Right lobe of liver (tissue), 6 donors: ENCODE measurements at regions not wholly inside any gene's neighbourhood (a gene's known extent, or its start where the extent isn't known, plus 50 kb on each side); places are given as distances from the start of the nearest gene placed in this dataset.
"Not testable (repeated sequence)": the region's sequence is repeated elsewhere in the genome, so short reads cannot be mapped to it uniquely, and the experiment has no call there.

Source experiments
- ATAC-seq, 4 donors: fragments of 200-7000 bp; cut with Tn5 transposase; one replicate each; pipeline ENCODE4 v1.9.1; 2020; ENCODE audit warnings: mild to moderate bottlenecking in 4 of 4, moderate library complexity in 4 of 4
- DNase-seq, 3 donors: peaks; one replicate each; pipeline ENCODE4 v3.0.0-alpha.2; 2020
- H3K27ac ChIP-seq, 3 donors: fragments of 200-600 bp; one replicate each; pipeline ENCODE4 v1.8.0; 2022
- H3K27me3 ChIP-seq, 2 donors: fragments of 200-600 bp; one replicate each; pipeline ENCODE4 v1.8.0; 2022
- H3K36me3 ChIP-seq, 4 donors: fragments of 200-600 bp; sonication (generic) in 1 of 4; one replicate each; pipeline versions ENCODE4 v1.5.1 to v1.8.0; 2017 to 2022; ENCODE audit warnings: control low read depth in 1 of 4
- H3K4me1 ChIP-seq, 4 donors: fragments of 200-600 bp; sonication (generic) in 1 of 4; one replicate each; pipeline versions ENCODE4 v1.5.1 to v1.8.0; 2017 to 2022; ENCODE audit warnings: control low read depth in 1 of 4
- H3K4me3 ChIP-seq, 3 donors: fragments of 200-600 bp; one replicate each; pipeline ENCODE4 v1.8.0; 2022
- H3K9me3 ChIP-seq, 4 donors: fragments of 200-600 bp; sonication (generic) in 1 of 4; one replicate each; pipeline versions ENCODE4 v1.5.1 to v1.8.0; 2017 to 2022; ENCODE audit warnings: control low read depth in 1 of 4
- CTCF ChIP-seq, 4 donors: fragments of 200-600 bp in 3 of 4; fragments of 450-650 bp in 1 of 4; IDR thresholded peaks; one replicate each; pipeline versions ENCODE4 v1.5.1 to v1.8.0; 2016 to 2022; ENCODE audit warnings: antibody characterized with exemption in 4 of 4, mild to moderate bottlenecking in 2 of 4
- POLR2A ChIP-seq: fragments of 450-650 bp; IDR thresholded peaks from one replicate; pipeline ENCODE4 v1.6.1; 2017; ENCODE audit warnings: antibody characterized with exemption, mild to moderate bottlenecking
- WGBS: methylation state at CpG from one replicate; pipeline ENCODE4 v1.1.6; 2018; ENCODE audit warnings: low coverage, low lambda C conversion rate; ENCODE audit not compliant: insufficient coverage; ENCODE audit errors: missing lambda C conversion rate; 5-methylcytosine and 5-hydroxymethylcytosine counted together
- intact Hi-C, 2 donors: fragments of 100-400 bp; cut with DNase I; formaldehyde crosslinking; loops; one replicate each; pipeline versions ENCODE4 v1.11.2 to v1.14.1; 2022
- donor health status: DM: no; HTN: yes; CAD: no.
- donor health status: DM: no; HTN: no; CAD: no.
- donor health status: DM: no; HTN: no; CAD: no.
- donor health status: DM: no; HTN: yes; CAD: no.
- donor health status: DM: no; HTN: yes; CAD: no.

DNA sequence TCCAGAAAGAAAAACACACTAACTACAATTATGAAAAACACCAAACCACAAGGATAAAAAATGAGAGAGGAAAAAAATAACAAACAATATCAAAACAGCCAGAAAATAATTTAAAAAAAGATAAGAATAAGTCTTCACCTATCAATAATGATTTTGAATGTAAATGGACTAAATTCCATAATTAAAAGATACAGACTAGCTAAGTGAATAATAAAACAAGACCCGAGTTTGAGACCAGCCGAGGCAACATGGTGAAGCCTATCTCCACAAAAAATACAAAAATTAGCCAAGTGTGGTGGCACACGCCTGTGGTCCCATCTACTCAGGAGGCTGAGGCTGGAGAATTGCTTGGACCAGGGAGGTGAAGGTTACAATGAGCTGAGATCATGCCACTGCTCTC is 131.1 kb downstream of the MTERF1 start:
- WGBS, result 75% methylated on average over 3 of the region's 3 CpGs
- no peak for TF ChIP-seq POLR2A
- TF ChIP-seq CTCF (IDR thresholded peaks at IDR 0.05), result no peak
- Histone ChIP-seq H3K27ac (no peak overlapping the region), H3K4me1 (no peaks in the 10 kb centered on the region), H3K4me3 (no peak overlapping the region), H3K27me3 (no peaks in the 10 kb centered on the region), H3K36me3 (no peaks in the 10 kb centered on the region), H3K9me3 (no peaks in the 10 kb centered on the region)
- DNase-seq (no peak), ATAC-seq (no peak)
- intact Hi-C loops, result no loop called here

- Histone ChIP-seq H3K27me3 (no peaks in the 10 kb centered on the region), H3K27ac (no peak overlapping the region), H3K9me3 (no peaks in the 10 kb centered on the region), H3K36me3 (no peaks in the 10 kb centered on the region), H3K4me3 (no peak overlapping the region), H3K4me1 (no peaks in the 10 kb centered on the region)
- no peak for DNase-seq
- no peak for ATAC-seq
- TF ChIP-seq CTCF (IDR thresholded peaks at IDR 0.05) (no peak), POLR2A (no peak)
- 71% methylated on average over 1 of the region's 1 CpG for WGBS
- intact Hi-C loops, result no loop called here
Observed at GRCh38 chr7:91750091-91750490, 130.4 kb downstream of the MTERF1 start.

GRCh38 chr7:91752102-91752501 is 128.4 kb downstream of the MTERF1 start:
- intact Hi-C loops, result no loop called here
- WGBS, result 60% methylated on average over 1 of the region's 1 CpG
- H3K27me3 ChIP-seq, result no peaks in the 10 kb centered on the region
- ATAC-seq, result no peak
- TF ChIP-seq POLR2A (no peak), CTCF (IDR thresholded peaks at IDR 0.05) (no peak)
- no peak overlapping the region for H3K27ac ChIP-seq
- H3K36me3 ChIP-seq, result no peaks in the 10 kb centered on the region
- no peak overlapping the region for H3K4me3 ChIP-seq
- no peaks in the 10 kb centered on the region for H3K4me1 ChIP-seq
- DNase-seq, result no peak
- no peaks in the 10 kb centered on the region for H3K9me3 ChIP-seq

DNA sequence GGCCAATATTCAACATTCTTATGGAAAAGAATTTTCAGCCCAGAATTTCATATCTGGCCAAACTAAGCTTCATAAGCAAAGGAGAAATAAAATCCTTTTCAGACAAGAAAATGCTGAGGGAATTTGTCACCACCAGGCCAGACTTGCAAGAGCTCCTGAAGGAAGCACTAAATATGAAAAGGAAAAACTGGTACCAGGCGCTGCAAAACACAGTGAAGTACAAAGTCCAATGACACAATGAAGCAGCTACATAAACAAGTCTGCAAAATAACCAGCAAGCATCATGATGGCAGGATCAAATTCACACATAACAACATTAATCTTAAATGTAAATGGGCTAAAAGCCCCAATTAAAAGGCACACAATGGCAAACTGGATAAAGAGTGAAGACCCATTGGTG is 126.2 kb downstream of the MTERF1 start:
- intact Hi-C loops, H3K4me1 ChIP-seq, H3K9me3 ChIP-seq, DNase-seq, H3K27me3 ChIP-seq, H3K36me3 ChIP-seq, H3K4me3 ChIP-seq, ATAC-seq, H3K27ac ChIP-seq: not testable (repeated sequence)
- 27% methylated on average over 1 of the region's 1 CpG for WGBS

GRCh38 chr7:91755121-91755520 is 125.4 kb downstream of the MTERF1 start:
- H3K27ac ChIP-seq, H3K4me3 ChIP-seq, DNase-seq, ATAC-seq, H3K4me1 ChIP-seq, H3K27me3 ChIP-seq, H3K36me3 ChIP-seq, intact Hi-C loops, H3K9me3 ChIP-seq: not testable (repeated sequence)

- Histone ChIP-seq H3K27me3 (no peaks in the 10 kb centered on the region), H3K9me3 (no peaks in the 10 kb centered on the region), H3K36me3 (no peaks in the 10 kb centered on the region), H3K27ac (no peak overlapping the region), H3K4me1 (no peaks in the 10 kb centered on the region), H3K4me3 (no peak overlapping the region)
- 83% methylated on average over 1 of the region's 4 CpGs for WGBS
- intact Hi-C loops, result no loop called here
- TF ChIP-seq POLR2A, result no peak
- no peak for TF ChIP-seq CTCF (IDR thresholded peaks at IDR 0.05)
- ATAC-seq, result peak in 3 of 4 donors; percentile 22 to 53 (median 49)
- DNase-seq, result peak in 2 of 3 donors; percentile 61
Observed at GRCh38 chr7:91759205-91759863, 121.2 kb downstream of the MTERF1 start.
